ENCODE measurements at regions not wholly inside any gene's neighbourhood (a gene's known extent, or its start where the extent isn't known, plus 50 kb on each side); places are given as distances from the start of the nearest gene placed in this dataset.

- no peaks in the 10 kb centered on the region for H3K36me3 ChIP-seq
- H3K9me3 ChIP-seq: no peaks in the 10 kb centered on the region
- TF ChIP-seq CTCF (IDR thresholded peaks at IDR 0.05): no peak
- H3K4me3 ChIP-seq: no peak overlapping the region
- intact Hi-C loops (cut with DNase I): no loop called here
- DNase-seq (no peak), ATAC-seq (no peak)
- H3K4me1 ChIP-seq: no peaks in the 10 kb centered on the region
- H3K27me3 ChIP-seq (ENCODE audit: low read depth): no peaks in the 10 kb centered on the region
- no peak overlapping the region for H3K27ac ChIP-seq
Observed at GRCh38 chr4:138540056-138540800, 298.1 kb upstream of the SLC7A11 start.

GRCh38 chr4:138538743-138539142 is 296.6 kb upstream of the SLC7A11 start:
- no peaks in the 10 kb centered on the region for H3K4me1 ChIP-seq
- no peak for TF ChIP-seq CTCF (IDR thresholded peaks at IDR 0.05)
- intact Hi-C loops (cut with DNase I): no loop called here
- DNase-seq: no peak
- H3K4me3 ChIP-seq: no peak overlapping the region
- no peaks in the 10 kb centered on the region for H3K9me3 ChIP-seq
- ATAC-seq: no peak
- no peak overlapping the region for H3K27ac ChIP-seq
- H3K36me3 ChIP-seq: no peaks in the 10 kb centered on the region
- H3K27me3 ChIP-seq (ENCODE audit: low read depth): no peaks in the 10 kb centered on the region

GRCh38 chr4:138537731-138538490 is 295.8 kb upstream of the SLC7A11 start:
- H3K27ac ChIP-seq: no peak overlapping the region
- H3K4me3 ChIP-seq: no peak overlapping the region
- no peaks in the 10 kb centered on the region for H3K9me3 ChIP-seq
- no peaks in the 10 kb centered on the region for H3K36me3 ChIP-seq
- intact Hi-C loops (cut with DNase I): no loop called here
- H3K27me3 ChIP-seq (ENCODE audit: low read depth): no peaks in the 10 kb centered on the region
- TF ChIP-seq CTCF (IDR thresholded peaks at IDR 0.05): no peak
- no peaks in the 10 kb centered on the region for H3K4me1 ChIP-seq
- no peak for DNase-seq
- ATAC-seq: no peak

- ATAC-seq (no peak), DNase-seq (no peak)
- Histone ChIP-seq H3K27me3 (ENCODE audit: low read depth) (no peaks in the 10 kb centered on the region), H3K36me3 (no peaks in the 10 kb centered on the region), H3K4me3 (no peak overlapping the region), H3K4me1 (no peaks in the 10 kb centered on the region), H3K27ac (no peak overlapping the region), H3K9me3 (peaks cover 11% of the 10 kb centered on the region)
- no peak for TF ChIP-seq CTCF (IDR thresholded peaks at IDR 0.05)
- intact Hi-C loops (cut with DNase I): no loop called here
Observed at GRCh38 chr4:138535316-138535715, 293.2 kb upstream of the SLC7A11 start.

GRCh38 chr4:138522366-138522765 is 280.2 kb upstream of the SLC7A11 start:
- no peak for TF ChIP-seq CTCF (IDR thresholded peaks at IDR 0.05)
- H3K27ac ChIP-seq: no peak overlapping the region
- H3K4me1 ChIP-seq: no peaks in the 10 kb centered on the region
- no peak overlapping the region for H3K4me3 ChIP-seq
- no peaks in the 10 kb centered on the region for H3K9me3 ChIP-seq
- ATAC-seq: peak; percentile 21 to 41
- H3K36me3 ChIP-seq: no peaks in the 10 kb centered on the region
- no peak for DNase-seq
- no peaks in the 10 kb centered on the region for H3K27me3 ChIP-seq (ENCODE audit: low read depth)
- intact Hi-C loops (cut with DNase I): no loop called here

Data from lower lobe of right lung (tissue), 2 donors.